ENCODE measurements at regions not wholly inside any gene's neighbourhood (a gene's known extent, or its start where the extent isn't known, plus 50 kb on each side); places are given as distances from the start of the nearest gene placed in this dataset.

GRCh38 chr16:74213372-74213771, 83.2 kb upstream of the PSMD7 start:
- TF ChIP-seq CTCF (IDR thresholded peaks at IDR 0.05) = no peak
- TF ChIP-seq POLR2AphosphoS5 (IDR thresholded peaks at IDR 0.05) = no peak
